AG04449 (cell line): ENCODE measurements at regions not wholly inside any gene's neighbourhood (a gene's known extent, or its start where the extent isn't known, plus 50 kb on each side); places are given as distances from the start of the nearest gene placed in this dataset.

ENCODE experiments used
- CTCF ChIA-PET: fragments of 350-600 bp; formaldehyde crosslinking; extraction: SDS; loops from one replicate; lab custom pipeline; 2021; ENCODE audit warnings: antibody characterized with exemption; lab: Yijun Ruan, JAX
- POLR2A ChIA-PET: fragments of 400-600, 350-600 bp; formaldehyde crosslinking; extraction: SDS; loops from one replicate; lab custom pipeline; 2020; ENCODE audit warnings: antibody characterized with exemption, inconsistent platforms; lab: Yijun Ruan, JAX
- DNase-seq: peaks from one replicate; pipeline ENCODE4 v3.0.0-alpha.2; 2010; ENCODE audit warnings: low read depth, low spot score
- H3K4me3 ChIP-seq: 2 replicates; pipeline ENCODE4 v1.5.1; 2011; ENCODE audit warnings: low read depth, mild to moderate bottlenecking, control low read depth, low read length
- TF ChIP-seq, protein P1 (sequence below): IDR thresholded peaks from one replicate; pipeline ENCODE4 v1.5.1; 2011; ENCODE audit warnings: mild to moderate bottlenecking, moderate library complexity, low read length, control low read depth, inconsistent platforms; ENCODE audit not compliant: insufficient read depth; ENCODE audit errors: missing control alignments

GRCh38 chr7:84783141-84783778 is 403.6 kb downstream of the SEMA3D start:
- POLR2A ChIA-PET = no interaction called here
- no peak overlapping the region for H3K4me3 ChIP-seq
- TF ChIP-seq, protein P1, sequence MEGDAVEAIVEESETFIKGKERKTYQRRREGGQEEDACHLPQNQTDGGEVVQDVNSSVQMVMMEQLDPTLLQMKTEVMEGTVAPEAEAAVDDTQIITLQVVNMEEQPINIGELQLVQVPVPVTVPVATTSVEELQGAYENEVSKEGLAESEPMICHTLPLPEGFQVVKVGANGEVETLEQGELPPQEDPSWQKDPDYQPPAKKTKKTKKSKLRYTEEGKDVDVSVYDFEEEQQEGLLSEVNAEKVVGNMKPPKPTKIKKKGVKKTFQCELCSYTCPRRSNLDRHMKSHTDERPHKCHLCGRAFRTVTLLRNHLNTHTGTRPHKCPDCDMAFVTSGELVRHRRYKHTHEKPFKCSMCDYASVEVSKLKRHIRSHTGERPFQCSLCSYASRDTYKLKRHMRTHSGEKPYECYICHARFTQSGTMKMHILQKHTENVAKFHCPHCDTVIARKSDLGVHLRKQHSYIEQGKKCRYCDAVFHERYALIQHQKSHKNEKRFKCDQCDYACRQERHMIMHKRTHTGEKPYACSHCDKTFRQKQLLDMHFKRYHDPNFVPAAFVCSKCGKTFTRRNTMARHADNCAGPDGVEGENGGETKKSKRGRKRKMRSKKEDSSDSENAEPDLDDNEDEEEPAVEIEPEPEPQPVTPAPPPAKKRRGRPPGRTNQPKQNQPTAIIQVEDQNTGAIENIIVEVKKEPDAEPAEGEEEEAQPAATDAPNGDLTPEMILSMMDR = no peak
- CTCF ChIA-PET = no interaction called here
- no peak for DNase-seq

GRCh38 chr7:84781838-84782237 is 405.0 kb downstream of the SEMA3D start:
- no peak for DNase-seq
- TF ChIP-seq, protein P1 = no peak
- H3K4me3 ChIP-seq = no peak overlapping the region
- CTCF ChIA-PET = no interaction called here
- POLR2A ChIA-PET = no interaction called here

GRCh38 chr7:84780158-84781124 is 406.4 kb downstream of the SEMA3D start:
- DNase-seq = no peak
- CTCF ChIA-PET = no interaction called here

GRCh38 chr7:84757761-84758160 is 429.1 kb downstream of the SEMA3D start:
- DNase-seq = no peak
- ChIA-PET POLR2A (no interaction called here), CTCF (no interaction called here)
- H3K4me3 ChIP-seq = no peak overlapping the region
- TF ChIP-seq, protein P1 = no peak

More at GRCh38 chr7:84780158-84781124, 406.4 kb downstream of the SEMA3D start:
- H3K4me3 ChIP-seq = no peak overlapping the region
- TF ChIP-seq, protein P1 = no peak
- POLR2A ChIA-PET = no interaction called here

- CTCF ChIA-PET = no interaction called here
- H3K4me3 ChIP-seq = no peak overlapping the region
- POLR2A ChIA-PET = no interaction called here
- TF ChIP-seq, protein P1 = no peak
- DNase-seq = no peak
Measured at GRCh38 chr7:84746353-84746752, 440.5 kb downstream of the SEMA3D start.

DNA sequence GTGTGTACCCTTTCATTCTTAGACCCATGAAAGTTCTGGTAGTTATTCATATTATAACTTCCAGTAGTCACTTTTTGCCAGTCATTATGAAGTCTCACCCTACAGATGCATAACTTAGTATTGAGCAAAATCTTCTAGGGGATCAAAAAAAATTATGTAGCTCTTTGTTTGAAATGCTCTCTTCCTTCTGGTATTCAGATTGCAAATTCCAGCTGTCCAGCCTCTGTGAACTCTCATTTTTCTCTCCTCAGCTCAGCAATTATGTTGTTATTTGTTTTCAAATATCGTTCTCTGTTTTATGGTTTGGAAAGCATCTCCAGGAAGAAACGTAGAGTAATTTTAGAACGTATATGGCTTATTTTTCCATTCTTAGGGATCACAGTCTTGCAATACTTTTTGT is 442.5 kb downstream of the SEMA3D start:
- no peak for DNase-seq
- CTCF ChIA-PET = no interaction called here
- POLR2A ChIA-PET = no interaction called here
- no peak overlapping the region for H3K4me3 ChIP-seq
- TF ChIP-seq, protein P1 = no peak
